SJCRH30 (cell line): ENCODE measurements at regions not wholly inside any gene's neighbourhood (a gene's known extent, or its start where the extent isn't known, plus 50 kb on each side); places are given as distances from the start of the nearest gene placed in this dataset.
A peak's percentile ranks its signal among the peaks of the same experiment; 100 is the strongest.
"Not testable (repeated sequence)": the region's sequence is repeated elsewhere in the genome, so short reads cannot be mapped to it uniquely, and the experiment has no call there.

Experiments
- DNase-seq, 2 experiments: peaks; one replicate each; pipeline ENCODE4 v3.0.0-alpha.2; 2015 to 2020
- H3K27ac ChIP-seq: fragments of 250-450 bp; sonication (Bioruptor Pico); 2 replicates; pipeline ENCODE4 v1.5.1; 2020; ENCODE audit warnings: mild to moderate bottlenecking, moderate library complexity
- H3K27me3 ChIP-seq: fragments of 250-450 bp; sonication (Bioruptor Pico); 2 replicates; pipeline ENCODE4 v1.5.1; 2020; ENCODE audit warnings: mild to moderate bottlenecking, moderate library complexity
- H3K36me3 ChIP-seq: fragments of 250-450 bp; sonication (Bioruptor Pico); 2 replicates; pipeline ENCODE4 v1.5.1; 2020; ENCODE audit warnings: mild to moderate bottlenecking, moderate library complexity
- H3K4me1 ChIP-seq: fragments of 250-450 bp; sonication (Bioruptor Pico); 2 replicates; pipeline ENCODE4 v1.5.1; 2020; ENCODE audit warnings: mild to moderate bottlenecking, moderate library complexity
- H3K4me3 ChIP-seq: fragments of 250-450 bp; sonication (Bioruptor Pico); 2 replicates; pipeline ENCODE4 v1.5.1; 2020; ENCODE audit warnings: mild to moderate bottlenecking, moderate library complexity
- H3K9me3 ChIP-seq: fragments of 250-450 bp; sonication (Bioruptor Pico); replicated peaks from 2 replicates; pipeline ENCODE4 v1.5.1; 2020; ENCODE audit warnings: mild to moderate bottlenecking, moderate library complexity

DNA sequence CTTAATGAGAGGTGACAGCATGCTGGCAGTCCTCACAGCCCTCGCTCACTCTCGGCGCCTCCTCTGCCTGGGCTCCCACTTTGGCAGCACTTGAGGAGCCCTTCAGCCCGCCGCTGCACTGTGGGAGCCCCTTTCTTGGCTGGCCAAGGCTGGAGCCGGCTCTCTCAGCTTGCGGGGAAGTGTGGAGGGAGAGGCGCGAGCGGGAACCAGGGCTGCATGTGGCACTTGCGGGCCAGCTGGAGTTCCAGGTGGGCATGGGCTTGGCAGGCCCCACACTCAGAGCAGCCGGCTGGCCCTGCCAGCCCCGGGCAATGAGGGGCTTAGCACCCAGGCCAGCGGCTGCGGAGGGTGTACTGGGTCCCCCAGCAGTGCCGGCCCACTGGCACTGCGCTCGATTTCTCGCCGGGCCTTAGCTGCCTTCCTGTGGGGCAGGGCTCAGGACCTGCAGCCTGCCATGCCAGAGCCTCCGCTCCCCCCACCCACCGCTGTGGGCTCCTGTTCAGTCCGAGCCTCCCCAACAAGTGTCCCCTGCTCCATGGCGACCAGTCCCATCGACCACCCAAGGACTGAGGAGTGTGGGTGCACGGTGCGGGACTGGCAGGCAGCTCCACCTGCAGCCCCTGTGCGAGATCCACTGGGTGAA is 279.7 kb upstream of the CBLB start:
- not testable (repeated sequence) for H3K4me1 ChIP-seq, H3K9me3 ChIP-seq, H3K4me3 ChIP-seq, H3K27ac ChIP-seq, DNase-seq, H3K27me3 ChIP-seq, H3K36me3 ChIP-seq

DNA sequence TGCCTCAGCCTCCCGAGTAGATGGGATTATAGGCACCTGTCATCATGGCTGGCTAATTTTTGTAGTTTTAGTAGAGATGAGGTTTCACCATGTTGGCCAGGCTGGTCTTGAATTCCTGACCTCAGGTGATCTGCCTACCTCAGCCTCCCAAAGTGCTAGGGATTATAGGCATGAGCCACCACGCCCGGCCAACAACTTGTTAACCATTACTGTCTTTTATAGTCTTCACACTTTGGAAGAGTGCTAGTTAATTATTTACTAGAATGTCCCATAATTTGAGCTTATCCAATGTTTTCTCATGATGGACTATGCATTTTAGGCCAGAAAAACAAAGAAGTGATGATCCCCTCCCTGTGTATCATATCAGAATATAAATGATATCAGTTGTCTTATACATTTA is 288.6 kb upstream of the CBLB start:
- no peak overlapping the region for H3K27ac ChIP-seq
- H3K4me1 ChIP-seq = no peaks in the 10 kb centered on the region; the same call in 1 of the 2 replicates
- no peak for DNase-seq
- H3K9me3 ChIP-seq = no peaks in the 10 kb centered on the region; the same call in 1 of the 2 replicates
- no peaks in the 10 kb centered on the region for H3K27me3 ChIP-seq
- H3K4me3 ChIP-seq = no peak overlapping the region
- H3K36me3 ChIP-seq = no peaks in the 10 kb centered on the region

DNA sequence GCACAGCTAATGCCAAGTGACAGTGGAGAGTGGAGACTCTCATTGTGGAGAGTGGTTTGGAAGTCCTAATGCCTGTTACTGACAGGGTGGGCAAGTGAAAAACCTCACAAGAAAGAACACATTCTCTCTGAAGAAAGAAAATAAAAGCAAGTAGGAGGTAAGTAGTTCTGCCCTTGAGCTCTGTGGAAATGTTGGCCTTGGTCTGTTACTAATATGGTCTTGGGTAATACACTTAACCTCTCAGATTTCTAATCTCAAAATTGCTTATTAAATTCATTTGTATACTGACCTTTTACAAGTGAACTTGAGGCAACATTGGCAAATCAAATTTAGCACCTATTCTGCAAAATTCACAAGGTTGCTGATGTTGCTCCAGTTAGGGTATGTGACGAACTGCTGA is 291.6 kb upstream of the CBLB start:
- no peak overlapping the region for H3K4me3 ChIP-seq
- no peaks in the 10 kb centered on the region; the same call in 1 of the 2 replicates for H3K9me3 ChIP-seq
- H3K27me3 ChIP-seq = no peaks in the 10 kb centered on the region
- no peaks in the 10 kb centered on the region for H3K36me3 ChIP-seq
- H3K4me1 ChIP-seq = no peaks in the 10 kb centered on the region; the same call in 1 of the 2 replicates
- no peak for DNase-seq
- no peak overlapping the region for H3K27ac ChIP-seq

DNA sequence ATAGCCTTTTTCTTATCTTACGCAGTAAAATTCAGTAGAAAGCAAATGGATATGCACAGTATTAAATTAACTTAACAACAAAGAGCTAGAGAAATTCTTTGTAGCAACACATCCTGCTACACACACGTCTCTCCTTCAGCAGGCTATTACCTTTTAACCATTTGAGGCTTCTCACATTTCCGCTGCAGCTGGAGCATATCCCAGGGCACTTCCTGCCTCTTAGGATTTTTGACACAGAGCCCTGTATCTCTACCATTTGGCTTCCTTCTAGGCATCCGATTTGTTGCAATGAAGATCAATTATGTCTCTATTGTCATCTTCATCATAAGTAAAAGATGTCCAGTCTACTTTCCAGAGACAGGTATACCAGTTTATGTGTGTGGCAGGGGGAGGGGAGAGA is 292.4 kb upstream of the CBLB start:
- H3K9me3 ChIP-seq = no peaks in the 10 kb centered on the region; the same call in 1 of the 2 replicates
- no peaks in the 10 kb centered on the region for H3K36me3 ChIP-seq
- no peaks in the 10 kb centered on the region; the same call in 1 of the 2 replicates for H3K4me1 ChIP-seq
- H3K4me3 ChIP-seq = no peak overlapping the region
- H3K27ac ChIP-seq = no peak overlapping the region
- peak in 1 of 2 experiments; percentile 24 for DNase-seq
- no peaks in the 10 kb centered on the region for H3K27me3 ChIP-seq

DNA sequence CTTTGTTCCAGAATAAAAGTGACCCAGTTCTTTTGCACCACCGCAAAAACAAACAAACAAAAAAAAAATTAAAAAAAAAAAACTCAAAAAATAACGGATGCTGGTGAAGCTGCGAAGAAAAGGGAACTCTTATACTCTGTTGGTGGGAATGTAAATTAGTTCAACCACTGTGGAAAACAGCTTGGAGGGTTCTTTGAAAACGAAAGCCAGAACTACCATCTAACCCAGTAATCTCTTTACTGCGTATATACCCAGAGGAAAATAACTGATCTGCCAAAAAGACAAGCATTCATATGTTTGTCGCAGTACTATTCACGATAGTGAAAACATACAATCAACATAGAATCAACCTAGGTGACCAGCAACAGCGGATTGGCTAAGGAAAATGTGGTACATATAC is 298.9 kb upstream of the CBLB start:
- Histone ChIP-seq H3K27me3 (no peaks in the 10 kb centered on the region), H3K36me3 (no peaks in the 10 kb centered on the region), H3K9me3 (no peaks in the 10 kb centered on the region; the same call in 1 of the 2 replicates), H3K4me3 (no peak overlapping the region), H3K27ac (no peak overlapping the region), H3K4me1 (no peaks in the 10 kb centered on the region)
- DNase-seq = no peak

DNA sequence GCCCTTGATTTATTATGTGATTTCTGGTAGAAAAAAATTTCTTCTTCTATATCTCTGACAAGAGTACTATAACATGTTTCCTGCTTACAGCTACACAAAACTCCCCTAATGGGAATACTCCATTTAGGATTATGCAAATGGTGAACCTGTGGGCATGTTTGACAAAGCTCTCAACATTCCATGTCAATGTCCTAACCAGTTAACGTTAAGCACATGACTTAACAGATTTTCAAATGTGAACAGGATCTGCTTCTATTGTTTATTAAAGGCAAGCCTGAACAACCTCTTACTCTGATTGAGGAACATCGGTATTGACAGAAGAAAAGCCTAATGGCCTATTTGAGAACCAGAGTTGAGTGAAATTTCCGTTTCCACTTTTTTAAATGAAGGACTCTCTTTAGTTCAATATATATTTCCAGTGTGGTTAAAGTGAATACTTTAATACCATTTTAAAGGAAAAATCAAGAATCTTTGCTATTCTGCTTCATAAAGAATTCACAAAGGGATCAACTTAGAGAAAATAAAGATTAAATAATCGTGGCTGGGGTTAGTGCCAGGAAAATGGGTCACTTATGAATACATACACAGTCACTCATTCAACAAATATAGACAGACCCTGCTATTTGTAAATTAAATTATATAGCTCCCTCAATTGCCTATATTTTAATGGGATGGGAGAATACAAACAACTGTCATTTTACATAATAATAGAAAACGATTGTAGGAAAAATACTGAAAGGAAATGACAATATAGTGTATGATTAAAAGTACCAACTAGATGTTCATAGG is 300.3 kb upstream of the CBLB start:
- H3K4me1 ChIP-seq = no peaks in the 10 kb centered on the region
- no peak for DNase-seq
- no peaks in the 10 kb centered on the region for H3K9me3 ChIP-seq
- H3K27me3 ChIP-seq = no peaks in the 10 kb centered on the region
- H3K4me3 ChIP-seq = no peak overlapping the region
- no peaks in the 10 kb centered on the region for H3K36me3 ChIP-seq
- no peak overlapping the region for H3K27ac ChIP-seq

DNA sequence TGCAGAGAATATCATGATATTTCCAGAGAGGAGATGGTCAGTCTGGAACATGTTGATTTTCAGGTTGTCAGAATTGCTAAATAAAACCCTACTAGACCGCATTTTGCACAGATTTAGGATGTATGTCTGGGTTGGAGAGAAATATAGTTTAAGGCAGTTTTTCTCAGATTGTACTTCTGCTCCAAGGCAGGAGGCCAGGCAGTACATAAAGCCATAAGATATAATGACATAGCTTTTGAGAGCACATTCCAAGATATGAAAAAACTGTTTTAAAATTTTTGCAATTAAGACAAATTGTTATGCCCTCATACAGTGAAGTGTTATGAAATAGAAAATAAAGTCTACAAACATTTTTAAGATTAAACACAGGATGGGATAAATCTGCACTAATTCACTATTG is 301.8 kb upstream of the CBLB start:
- no peak for DNase-seq
- Histone ChIP-seq H3K27ac (no peak overlapping the region), H3K36me3 (no peaks in the 10 kb centered on the region), H3K9me3 (no peaks in the 10 kb centered on the region), H3K27me3 (no peaks in the 10 kb centered on the region), H3K4me1 (no peaks in the 10 kb centered on the region), H3K4me3 (no peak overlapping the region)

DNA sequence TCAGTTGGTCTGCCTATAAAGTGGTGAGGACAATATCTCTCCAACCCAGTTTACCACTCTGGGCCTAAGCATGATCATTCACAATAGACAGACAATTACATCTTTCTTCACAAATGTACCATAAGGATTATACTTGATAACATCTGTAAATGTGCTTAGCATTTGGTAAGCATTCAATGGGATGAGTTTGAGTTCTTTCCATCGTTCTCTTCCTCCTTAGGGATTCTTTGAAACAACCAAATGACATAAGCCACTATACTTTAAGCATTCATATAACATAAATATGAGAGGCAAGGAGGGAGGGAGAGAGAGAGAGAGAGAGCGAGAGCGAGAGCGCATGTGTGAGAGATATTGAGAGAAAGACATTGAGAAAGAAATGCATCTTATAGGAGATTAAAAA is 303.3 kb upstream of the CBLB start:
- Histone ChIP-seq H3K36me3 (no peaks in the 10 kb centered on the region), H3K27me3 (no peaks in the 10 kb centered on the region), H3K27ac (no peak overlapping the region), H3K9me3 (no peaks in the 10 kb centered on the region), H3K4me3 (no peak overlapping the region), H3K4me1 (no peaks in the 10 kb centered on the region)
- DNase-seq = no peak

DNA sequence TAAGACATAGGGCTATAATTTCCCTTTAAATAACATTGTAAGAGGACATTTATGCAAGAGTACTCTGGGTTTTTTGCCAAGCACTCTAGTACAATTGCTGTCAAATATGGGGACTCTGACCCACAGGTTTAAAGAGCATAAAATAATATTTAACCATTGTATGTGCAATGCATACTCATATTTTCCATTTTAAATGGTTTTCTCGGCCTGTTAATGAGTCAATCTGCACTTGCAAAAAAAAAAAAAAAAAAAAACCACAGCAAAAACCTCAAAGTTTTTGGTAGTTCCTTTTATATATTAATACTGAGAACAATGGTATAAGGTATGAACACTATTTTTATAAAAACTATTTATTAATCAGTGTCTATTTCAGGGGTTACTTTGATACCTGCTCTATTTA is 304.0 kb upstream of the CBLB start:
- Histone ChIP-seq H3K27ac (no peak overlapping the region), H3K4me3 (no peak overlapping the region), H3K4me1 (no peaks in the 10 kb centered on the region), H3K27me3 (no peaks in the 10 kb centered on the region), H3K9me3 (no peaks in the 10 kb centered on the region), H3K36me3 (no peaks in the 10 kb centered on the region)
- DNase-seq = no peak

DNA sequence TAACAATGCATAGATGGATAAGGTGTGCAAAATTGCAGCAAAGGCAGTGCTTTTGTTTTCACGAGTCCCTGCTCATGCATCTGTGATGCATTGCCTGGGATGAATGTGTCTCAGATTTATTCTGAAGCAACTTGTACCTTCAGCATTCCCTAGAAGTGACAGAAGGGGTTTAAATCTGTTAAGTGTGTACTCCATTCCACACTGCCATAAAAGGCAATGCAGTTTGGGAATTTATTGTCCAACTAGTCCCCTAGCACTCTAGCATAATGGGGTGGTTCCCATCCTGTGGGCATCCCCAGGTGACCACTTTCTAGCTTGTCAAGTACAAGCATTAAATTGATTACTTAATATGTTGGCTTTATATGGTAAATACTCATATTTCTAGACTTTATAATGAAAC is 306.5 kb upstream of the CBLB start:
- Histone ChIP-seq H3K36me3 (no peaks in the 10 kb centered on the region), H3K9me3 (no peaks in the 10 kb centered on the region), H3K4me1 (no peaks in the 10 kb centered on the region), H3K27me3 (no peaks in the 10 kb centered on the region), H3K27ac (no peak overlapping the region), H3K4me3 (no peak overlapping the region)
- no peak for DNase-seq

DNA sequence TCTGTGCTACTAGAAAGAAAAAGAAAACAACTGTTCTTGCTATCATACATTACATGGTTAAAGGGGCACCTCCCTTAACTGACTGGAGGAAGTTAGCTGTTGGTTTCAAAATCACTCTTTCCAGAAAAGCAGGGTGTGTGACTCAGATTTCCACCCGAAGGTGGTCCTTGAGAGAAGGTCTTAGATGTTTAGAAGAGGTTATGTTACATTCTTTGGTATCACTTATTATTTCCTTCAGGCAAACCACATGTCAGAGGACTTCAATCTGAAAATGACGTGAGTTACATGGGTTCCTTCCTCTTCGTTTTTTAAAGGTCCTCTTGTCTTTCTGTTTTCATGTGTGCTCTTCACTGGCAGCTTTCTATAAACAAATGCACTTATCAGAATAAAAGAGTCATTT is 307.9 kb upstream of the CBLB start:
- Histone ChIP-seq H3K36me3 (no peaks in the 10 kb centered on the region), H3K4me3 (no peak overlapping the region), H3K4me1 (no peaks in the 10 kb centered on the region), H3K27ac (no peak overlapping the region), H3K9me3 (no peaks in the 10 kb centered on the region), H3K27me3 (no peaks in the 10 kb centered on the region)
- DNase-seq = no peak

DNA sequence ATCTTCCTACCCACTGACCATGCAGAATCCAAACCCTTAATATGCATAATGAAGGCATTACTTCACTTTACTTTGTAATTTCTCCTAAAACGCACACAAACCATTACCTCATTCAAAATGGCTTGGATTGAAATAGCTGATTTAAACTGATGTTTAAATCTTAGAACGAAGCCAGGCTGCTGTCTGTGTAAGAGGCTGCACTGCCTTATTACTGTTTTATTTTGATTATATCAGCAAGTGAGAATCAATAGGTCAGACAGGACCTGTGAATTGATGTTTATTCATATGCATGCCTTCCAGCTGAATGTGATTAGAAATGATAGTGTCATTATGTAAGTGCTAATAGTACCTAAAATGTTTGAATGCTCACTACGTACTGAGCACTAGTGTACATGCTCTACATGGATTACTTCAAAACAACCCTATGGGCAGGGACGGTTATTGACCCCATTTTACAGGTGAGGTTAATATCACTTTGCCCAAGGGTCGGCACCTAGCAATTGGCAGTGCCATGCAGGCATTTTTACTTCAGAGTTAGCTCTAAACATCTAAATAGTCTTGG is 314.2 kb upstream of the CBLB start:
- Histone ChIP-seq H3K4me1 (no peaks in the 10 kb centered on the region), H3K4me3 (no peak overlapping the region), H3K9me3 (no peaks in the 10 kb centered on the region), H3K27ac (no peak overlapping the region), H3K27me3 (no peaks in the 10 kb centered on the region), H3K36me3 (no peaks in the 10 kb centered on the region)
- DNase-seq = no peak

DNA sequence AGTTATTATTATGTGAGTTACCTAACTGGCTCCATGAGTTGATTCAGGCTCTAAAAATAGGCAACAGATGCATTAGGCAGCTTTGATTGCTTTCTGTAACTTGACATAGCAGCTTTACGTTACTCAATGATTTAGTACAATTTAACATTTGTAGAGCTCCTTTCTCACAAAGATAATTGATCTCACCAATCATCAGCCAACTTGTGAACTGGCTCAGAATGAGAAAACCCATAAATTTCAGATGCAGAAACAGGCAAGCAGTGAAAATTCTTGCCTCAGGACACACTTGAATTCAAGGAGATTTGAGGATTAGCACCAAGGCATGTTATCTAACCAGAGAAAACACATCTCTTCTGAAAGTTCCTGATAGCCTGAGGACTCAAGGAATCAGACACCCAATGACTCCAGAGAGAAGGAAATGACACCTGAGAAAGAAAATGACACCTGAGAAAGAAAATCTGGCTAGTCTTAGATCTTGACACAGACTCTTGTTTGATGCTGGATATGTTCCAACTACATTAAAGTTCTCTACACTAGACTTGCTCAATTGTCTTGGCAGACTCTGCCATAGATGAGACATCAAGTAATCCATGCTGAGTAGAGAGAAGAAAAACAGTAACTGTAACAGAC is 315.1 kb upstream of the CBLB start:
- H3K4me3 ChIP-seq = no peak overlapping the region
- no peaks in the 10 kb centered on the region for H3K9me3 ChIP-seq
- H3K27ac ChIP-seq = no peak overlapping the region
- DNase-seq = no peak
- no peaks in the 10 kb centered on the region for H3K36me3 ChIP-seq
- H3K27me3 ChIP-seq = no peaks in the 10 kb centered on the region
- H3K4me1 ChIP-seq = no peaks in the 10 kb centered on the region

DNA sequence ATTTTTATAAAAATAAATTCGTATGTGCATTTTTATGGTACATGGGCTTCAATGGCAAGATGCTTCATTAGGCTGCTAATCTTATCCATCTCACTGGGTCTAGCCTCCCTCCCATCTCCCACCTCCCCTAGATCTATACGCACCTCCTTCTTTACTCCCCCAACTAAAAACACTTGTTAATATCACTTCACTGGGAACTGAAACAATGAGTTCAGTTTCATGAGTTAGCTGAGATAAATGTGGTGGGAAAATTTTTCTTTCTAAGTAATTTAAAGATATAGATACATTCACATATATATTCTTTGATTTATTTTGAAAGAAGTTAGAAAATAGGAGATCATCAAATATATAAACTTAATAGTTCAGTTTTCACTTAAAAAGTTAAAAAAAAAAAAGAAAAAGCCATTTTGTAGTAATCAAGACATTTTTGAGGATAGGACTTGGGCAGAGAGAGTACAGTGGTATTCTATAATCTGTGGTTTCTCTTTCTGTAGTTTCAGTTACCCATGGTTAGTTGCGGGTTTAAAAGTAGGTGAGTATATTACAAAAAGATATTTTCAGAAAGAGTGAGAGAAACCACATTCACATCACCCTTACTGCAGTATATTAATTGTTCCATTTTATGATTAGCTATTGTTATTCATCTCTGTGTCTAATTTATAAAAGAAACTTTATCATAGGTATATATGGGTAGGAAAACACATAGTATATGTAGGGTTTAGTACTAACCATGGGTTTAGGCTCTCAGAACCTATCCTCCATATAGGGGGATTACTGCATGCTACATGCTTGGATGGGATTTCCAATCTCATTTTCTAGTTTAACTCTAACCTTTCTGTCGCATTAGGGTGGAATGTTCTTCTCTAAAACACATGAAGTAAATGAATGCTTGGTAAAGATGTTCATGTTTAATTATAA is 316.0 kb upstream of the CBLB start:
- Histone ChIP-seq H3K9me3 (no peaks in the 10 kb centered on the region), H3K27me3 (no peaks in the 10 kb centered on the region)

More for the DNA sequence above, 316.0 kb upstream of the CBLB start:
- Histone ChIP-seq H3K36me3 (no peaks in the 10 kb centered on the region), H3K27ac (no peak overlapping the region), H3K4me1 (no peaks in the 10 kb centered on the region), H3K4me3 (no peak overlapping the region)
- no peak for DNase-seq
